ENCODE measurements at regions not wholly inside any gene's neighbourhood (a gene's known extent, or its start where the extent isn't known, plus 50 kb on each side); places are given as distances from the start of the nearest gene placed in this dataset.

- in situ Hi-C loops (cut with MboI) = no loop called here
- no peak overlapping the region for H3K4me3 ChIP-seq
- no peaks in the 10 kb centered on the region for H3K9me3 ChIP-seq (ENCODE audit: low read depth)
- TF ChIP-seq EZH2phosphoT487 (IDR thresholded peaks at IDR 0.05; ENCODE audit: insufficient read depth, low read depth) = no peak
- TF ChIP-seq EZH2 (IDR thresholded peaks at IDR 0.05; ENCODE audit: insufficient read depth, poor library complexity, severe bottlenecking) = no peak
- H3K9ac ChIP-seq = no peak overlapping the region
- no peak for DNase-seq
- H3F3A ChIP-seq (ENCODE audit: insufficient read depth) = no peaks in the 10 kb centered on the region
- H3K36me3 ChIP-seq (ENCODE audit: low read depth) = no peaks in the 10 kb centered on the region
- no peak overlapping the region for H3K27ac ChIP-seq
- no peaks in the 10 kb centered on the region for H3K27me3 ChIP-seq (replicated peaks; ENCODE audit: insufficient read depth)
- H4K20me1 ChIP-seq (ENCODE audit: insufficient read depth) = no peaks in the 10 kb centered on the region
- no peaks in the 10 kb centered on the region for H3K4me1 ChIP-seq (ENCODE audit: insufficient read depth)
- no peaks in the 10 kb centered on the region for H3K9me2 ChIP-seq (ENCODE audit: insufficient read depth)
- H2AFZ ChIP-seq = no peak overlapping the region
- no peak overlapping the region for H3K4me2 ChIP-seq (ENCODE audit: unreplicated experiment)
- H3K79me2 ChIP-seq (ENCODE audit: insufficient read depth) = no peaks in the 10 kb centered on the region
- WGBS, 2 experiments (ENCODE audit: low coverage in 1 of 2, low lambda C conversion rate in 2 of 2, missing lambda C conversion rate in 2 of 2) = 73 to 76% methylated on average over 5 of the region's 5 CpGs
Measured at GRCh38 chr6:14645221-14645620, 527.6 kb downstream of the CD83 start.

DNA sequence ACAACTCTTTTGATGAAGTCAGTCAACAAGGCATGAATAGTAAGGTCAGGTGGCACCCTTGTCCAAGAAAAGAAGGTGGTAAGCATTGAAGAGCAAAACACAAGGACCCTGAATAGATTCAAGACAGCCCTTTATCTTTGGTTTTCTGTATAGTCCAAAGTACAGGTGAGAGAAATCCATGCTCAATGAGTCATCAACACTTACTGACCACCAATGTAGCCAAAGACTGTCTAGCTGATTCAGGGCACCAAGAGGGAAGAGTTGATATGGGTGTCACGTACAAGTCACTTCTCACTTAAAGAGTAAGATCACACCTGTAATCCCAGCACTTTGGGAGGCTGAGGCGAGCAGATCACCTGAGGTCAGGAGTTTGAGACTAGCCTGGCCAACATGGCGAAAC is 528.3 kb downstream of the CD83 start:
- Histone ChIP-seq H3K36me3 (ENCODE audit: low read depth) (no peaks in the 10 kb centered on the region), H3F3A (ENCODE audit: insufficient read depth) (no peaks in the 10 kb centered on the region), H3K4me3 (no peak overlapping the region), H2AFZ (no peak overlapping the region), H3K9me3 (ENCODE audit: low read depth) (no peaks in the 10 kb centered on the region), H3K79me2 (ENCODE audit: insufficient read depth) (no peaks in the 10 kb centered on the region), H3K4me1 (ENCODE audit: insufficient read depth) (no peaks in the 10 kb centered on the region), H3K27ac (no peak overlapping the region), H3K27me3 (replicated peaks; ENCODE audit: insufficient read depth) (no peaks in the 10 kb centered on the region), H3K9me2 (ENCODE audit: insufficient read depth) (no peaks in the 10 kb centered on the region), H3K4me2 (ENCODE audit: unreplicated experiment) (no peak overlapping the region), H4K20me1 (ENCODE audit: insufficient read depth) (no peaks in the 10 kb centered on the region), H3K9ac (no peak overlapping the region)
- TF ChIP-seq EZH2phosphoT487 (IDR thresholded peaks at IDR 0.05; ENCODE audit: insufficient read depth, low read depth) (no peak), EZH2 (IDR thresholded peaks at IDR 0.05; ENCODE audit: insufficient read depth, poor library complexity, severe bottlenecking) (no peak)
- no peak for DNase-seq
- WGBS, 2 experiments (ENCODE audit: low coverage in 1 of 2, low lambda C conversion rate in 2 of 2, missing lambda C conversion rate in 2 of 2) = 92 to 100% methylated on average over 3 of the region's 3 CpGs
- in situ Hi-C loops (cut with MboI) = no loop called here

DNA sequence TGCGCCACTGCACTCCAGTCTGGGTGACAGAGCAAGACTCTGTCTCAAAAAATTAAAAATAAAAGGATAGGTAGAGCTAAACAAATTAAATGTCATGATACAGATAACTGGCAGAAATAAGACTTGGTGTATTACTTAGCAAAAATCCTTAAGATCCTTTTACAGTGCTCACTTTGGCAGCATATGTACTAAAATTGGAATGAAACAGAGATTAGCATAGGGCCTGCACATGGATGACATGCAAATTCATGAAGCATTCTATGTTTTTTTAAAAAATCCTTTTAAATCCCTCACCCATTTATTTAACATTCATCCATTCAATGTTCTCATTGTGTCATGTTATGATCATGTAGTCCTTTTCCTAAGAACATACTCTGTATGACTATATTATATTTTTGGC is 528.8 kb downstream of the CD83 start:
- no peaks in the 10 kb centered on the region for H3F3A ChIP-seq (ENCODE audit: insufficient read depth)
- no peak overlapping the region for H3K4me3 ChIP-seq
- no peaks in the 10 kb centered on the region for H3K9me3 ChIP-seq (ENCODE audit: low read depth)
- no peak overlapping the region for H3K4me2 ChIP-seq (ENCODE audit: unreplicated experiment)
- no peaks in the 10 kb centered on the region for H3K79me2 ChIP-seq (ENCODE audit: insufficient read depth)
- in situ Hi-C loops (cut with MboI) = no loop called here
- H3K27ac ChIP-seq = no peak overlapping the region
- H3K4me1 ChIP-seq (ENCODE audit: insufficient read depth) = no peaks in the 10 kb centered on the region
- WGBS, 2 experiments (ENCODE audit: low coverage in 1 of 2, low lambda C conversion rate in 2 of 2, missing lambda C conversion rate in 2 of 2) = 80 to 90% methylated on average over 1 of the region's 1 CpG
- no peak overlapping the region for H3K9ac ChIP-seq
- H4K20me1 ChIP-seq (ENCODE audit: insufficient read depth) = no peaks in the 10 kb centered on the region
- H2AFZ ChIP-seq = no peak overlapping the region
- H3K27me3 ChIP-seq (replicated peaks; ENCODE audit: insufficient read depth) = no peaks in the 10 kb centered on the region
- no peak for TF ChIP-seq EZH2phosphoT487 (IDR thresholded peaks at IDR 0.05; ENCODE audit: insufficient read depth, low read depth)
- TF ChIP-seq EZH2 (IDR thresholded peaks at IDR 0.05; ENCODE audit: insufficient read depth, poor library complexity, severe bottlenecking) = no peak
- no peaks in the 10 kb centered on the region for H3K36me3 ChIP-seq (ENCODE audit: low read depth)
- DNase-seq = no peak
- no peaks in the 10 kb centered on the region for H3K9me2 ChIP-seq (ENCODE audit: insufficient read depth)

DNA sequence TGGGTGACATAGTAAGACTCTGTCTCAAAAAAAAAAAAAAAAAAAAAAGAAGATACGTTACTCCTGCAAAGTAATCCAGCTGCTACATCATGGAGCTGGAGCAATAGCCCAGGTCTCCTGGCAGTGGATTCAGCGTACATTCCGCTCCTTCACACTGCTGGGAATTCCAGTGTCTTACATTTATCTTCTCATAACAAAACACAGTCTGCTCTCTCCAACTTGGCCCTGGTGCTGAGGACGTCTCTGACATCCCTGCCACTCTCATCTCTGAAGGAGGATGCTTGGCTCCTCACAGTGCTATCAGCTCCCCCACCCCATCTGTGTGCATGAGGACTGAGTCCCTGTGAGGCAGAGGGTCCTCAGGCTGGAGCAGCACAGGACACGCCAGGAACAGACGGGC is 529.8 kb downstream of the CD83 start:
- Histone ChIP-seq H3K9me3 (ENCODE audit: low read depth) (no peaks in the 10 kb centered on the region), H4K20me1 (ENCODE audit: insufficient read depth) (no peaks in the 10 kb centered on the region), H3K9ac (no peak overlapping the region), H3K4me2 (ENCODE audit: unreplicated experiment) (no peak overlapping the region), H3K79me2 (ENCODE audit: insufficient read depth) (no peaks in the 10 kb centered on the region), H3K4me3 (no peak overlapping the region), H3K27me3 (replicated peaks; ENCODE audit: insufficient read depth) (no peaks in the 10 kb centered on the region), H3K4me1 (ENCODE audit: insufficient read depth) (no peaks in the 10 kb centered on the region), H3K27ac (no peak overlapping the region), H3K36me3 (ENCODE audit: low read depth) (no peaks in the 10 kb centered on the region), H3F3A (ENCODE audit: insufficient read depth) (no peaks in the 10 kb centered on the region), H2AFZ (no peak overlapping the region), H3K9me2 (ENCODE audit: insufficient read depth) (no peaks in the 10 kb centered on the region)
- no peak for DNase-seq
- in situ Hi-C loops (cut with MboI) = no loop called here
- WGBS, 2 experiments (ENCODE audit: low coverage in 1 of 2, low lambda C conversion rate in 2 of 2, missing lambda C conversion rate in 2 of 2) = 81 to 82% methylated on average over 6 of the region's 6 CpGs
- no peak for TF ChIP-seq EZH2phosphoT487 (IDR thresholded peaks at IDR 0.05; ENCODE audit: insufficient read depth, low read depth)
- no peak for TF ChIP-seq EZH2 (IDR thresholded peaks at IDR 0.05; ENCODE audit: insufficient read depth, poor library complexity, severe bottlenecking)

- Histone ChIP-seq H2AFZ (no peak overlapping the region), H3K4me2 (ENCODE audit: unreplicated experiment) (no peak overlapping the region), H3K4me3 (no peak overlapping the region), H3K27ac (no peak overlapping the region), H3K9me2 (ENCODE audit: insufficient read depth) (no peaks in the 10 kb centered on the region), H3F3A (ENCODE audit: insufficient read depth) (no peaks in the 10 kb centered on the region), H3K4me1 (ENCODE audit: insufficient read depth) (no peaks in the 10 kb centered on the region), H4K20me1 (ENCODE audit: insufficient read depth) (no peaks in the 10 kb centered on the region), H3K9ac (no peak overlapping the region), H3K9me3 (ENCODE audit: low read depth) (no peaks in the 10 kb centered on the region), H3K36me3 (ENCODE audit: low read depth) (no peaks in the 10 kb centered on the region), H3K27me3 (replicated peaks; ENCODE audit: insufficient read depth) (no peaks in the 10 kb centered on the region), H3K79me2 (ENCODE audit: insufficient read depth) (no peaks in the 10 kb centered on the region)
- TF ChIP-seq EZH2phosphoT487 (IDR thresholded peaks at IDR 0.05; ENCODE audit: insufficient read depth, low read depth) (no peak), EZH2 (IDR thresholded peaks at IDR 0.05; ENCODE audit: insufficient read depth, poor library complexity, severe bottlenecking) (no peak)
- in situ Hi-C loops (cut with MboI) = no loop called here
- DNase-seq = no peak
Measured at GRCh38 chr6:14652536-14652935, 535.0 kb downstream of the CD83 start.

All from GM23248 (cell line).